Esophagus muscularis mucosa (tissue), 4 donors: ENCODE measurements at regions not wholly inside any gene's neighbourhood (a gene's known extent, or its start where the extent isn't known, plus 50 kb on each side); places are given as distances from the start of the nearest gene placed in this dataset.

Experiments
- DNase-seq: peaks from one replicate; pipeline ENCODE4 v3.0.0-alpha.2; 2017; ENCODE audit errors: extremely low spot score
- H3K27ac ChIP-seq, 4 donors: fragments of 200-600 bp; sonication (generic); replicated peaks in 1 of 4; 1 replicate in 3 of 4; 2 replicates in 1 of 4; pipeline ENCODE4 v1.5.1; 2016 to 2019; ENCODE audit warnings: mild to moderate bottlenecking in 1 of 4
- H3K27me3 ChIP-seq, 4 donors: fragments of 200-600 bp; sonication (generic); one replicate each; pipeline versions ENCODE4 v1.5.1 to v1.6.0; 2016 to 2019
- H3K36me3 ChIP-seq, 4 donors: fragments of 200-600 bp; sonication (generic); one replicate each; pipeline ENCODE4 v1.5.1; 2016 to 2019
- H3K4me1 ChIP-seq, 4 donors: fragments of 200-600 bp; sonication (generic); one replicate each; pipeline ENCODE4 v1.5.1; 2016 to 2019
- H3K4me3 ChIP-seq, 4 donors: fragments of 200-600 bp; sonication (generic); 1 replicate in 2 of 4; 2 replicates in 2 of 4; pipeline ENCODE4 v1.5.1; 2016 to 2019; ENCODE audit warnings: mild to moderate bottlenecking in 4 of 4, moderate library complexity in 1 of 4
- H3K9me3 ChIP-seq, 4 donors: fragments of 200-600 bp; sonication (generic); 1 replicate in 3 of 4; 2 replicates in 1 of 4; pipeline ENCODE4 v1.5.1; 2016 to 2019
- EP300 ChIP-seq: sonication (generic); formaldehyde crosslinking; IDR thresholded peaks from one replicate; pipeline ENCODE4 v1.6.1; 2017; ENCODE audit warnings: antibody characterized with exemption
- POLR2A ChIP-seq: fragments of 450-650 bp; IDR thresholded peaks from one replicate; pipeline ENCODE4 v1.6.1; 2017; ENCODE audit warnings: antibody characterized with exemption, moderate library complexity, mild to moderate bottlenecking, low read depth
- POLR2AphosphoS5 ChIP-seq, 2 donors: sonication (generic); formaldehyde crosslinking; IDR thresholded peaks; one replicate each; pipeline ENCODE4 v1.6.1; 2017; ENCODE audit warnings: antibody characterized with exemption in 2 of 2
- WGBS: methylation state at CpG from one replicate; pipeline ENCODE4 v1.1.5; 2018; 5-methylcytosine and 5-hydroxymethylcytosine counted together
- intact Hi-C: fragments of 100-400 bp; cut with DNase I; formaldehyde crosslinking; loops from one replicate; pipeline ENCODE4 v1.15.1; 2023
- TF ChIP-seq, protein P1 (sequence below), 3 experiments: fragments of 200-600 bp in 2 of 3; fragments of 450-650 bp in 1 of 3; sonication (generic) in 2 of 3; IDR thresholded peaks; one replicate each; pipeline ENCODE4 v1.5.1; 2017 to 2019; ENCODE audit warnings: antibody characterized with exemption in 3 of 3, mild to moderate bottlenecking in 2 of 3, moderate library complexity in 1 of 3

DNA sequence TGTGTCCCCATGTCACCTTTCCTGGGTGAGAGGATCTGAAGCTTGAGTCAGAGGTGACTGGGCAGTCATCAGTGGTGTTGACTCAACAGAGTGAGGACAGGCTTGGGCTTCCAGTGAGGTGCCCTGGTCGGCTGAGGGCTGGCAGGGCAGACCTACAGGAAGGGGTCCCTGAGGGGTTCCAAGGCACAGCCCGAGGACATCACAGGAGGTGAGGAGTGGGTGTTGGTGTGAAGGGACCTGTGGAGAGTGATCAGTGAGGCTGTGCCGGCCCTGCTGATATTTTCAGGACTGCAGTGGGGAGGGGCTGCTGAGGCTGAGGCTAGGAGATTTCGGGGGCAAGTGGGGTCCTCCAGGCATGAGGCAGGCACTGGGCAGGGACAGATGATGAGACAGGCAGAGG lies 545.5 kb downstream of the TCERG1L start:
- TF ChIP-seq POLR2A (no peak), EP300 (no peak), POLR2AphosphoS5 (IDR thresholded peaks at IDR 0.05) (no peak)
- TF ChIP-seq, protein P1, sequence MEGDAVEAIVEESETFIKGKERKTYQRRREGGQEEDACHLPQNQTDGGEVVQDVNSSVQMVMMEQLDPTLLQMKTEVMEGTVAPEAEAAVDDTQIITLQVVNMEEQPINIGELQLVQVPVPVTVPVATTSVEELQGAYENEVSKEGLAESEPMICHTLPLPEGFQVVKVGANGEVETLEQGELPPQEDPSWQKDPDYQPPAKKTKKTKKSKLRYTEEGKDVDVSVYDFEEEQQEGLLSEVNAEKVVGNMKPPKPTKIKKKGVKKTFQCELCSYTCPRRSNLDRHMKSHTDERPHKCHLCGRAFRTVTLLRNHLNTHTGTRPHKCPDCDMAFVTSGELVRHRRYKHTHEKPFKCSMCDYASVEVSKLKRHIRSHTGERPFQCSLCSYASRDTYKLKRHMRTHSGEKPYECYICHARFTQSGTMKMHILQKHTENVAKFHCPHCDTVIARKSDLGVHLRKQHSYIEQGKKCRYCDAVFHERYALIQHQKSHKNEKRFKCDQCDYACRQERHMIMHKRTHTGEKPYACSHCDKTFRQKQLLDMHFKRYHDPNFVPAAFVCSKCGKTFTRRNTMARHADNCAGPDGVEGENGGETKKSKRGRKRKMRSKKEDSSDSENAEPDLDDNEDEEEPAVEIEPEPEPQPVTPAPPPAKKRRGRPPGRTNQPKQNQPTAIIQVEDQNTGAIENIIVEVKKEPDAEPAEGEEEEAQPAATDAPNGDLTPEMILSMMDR (IDR thresholded peaks at IDR 0.05) = no peak
- Histone ChIP-seq H3K27ac (no peak overlapping the region), H3K4me1 (no peaks in the 10 kb centered on the region), H3K36me3 (no peaks in the 10 kb centered on the region), H3K4me3 (no peak overlapping the region), H3K9me3 (peaks cover 0 to 27% (median 11%) of the 10 kb centered on the region in 4 donors), H3K27me3 (peaks cover 0 to 54% (median 0%) of the 10 kb centered on the region in 4 donors)
- intact Hi-C loops = no loop called here
- WGBS = 84% methylated on average over 4 of the region's 4 CpGs
- no peak for DNase-seq

DNA sequence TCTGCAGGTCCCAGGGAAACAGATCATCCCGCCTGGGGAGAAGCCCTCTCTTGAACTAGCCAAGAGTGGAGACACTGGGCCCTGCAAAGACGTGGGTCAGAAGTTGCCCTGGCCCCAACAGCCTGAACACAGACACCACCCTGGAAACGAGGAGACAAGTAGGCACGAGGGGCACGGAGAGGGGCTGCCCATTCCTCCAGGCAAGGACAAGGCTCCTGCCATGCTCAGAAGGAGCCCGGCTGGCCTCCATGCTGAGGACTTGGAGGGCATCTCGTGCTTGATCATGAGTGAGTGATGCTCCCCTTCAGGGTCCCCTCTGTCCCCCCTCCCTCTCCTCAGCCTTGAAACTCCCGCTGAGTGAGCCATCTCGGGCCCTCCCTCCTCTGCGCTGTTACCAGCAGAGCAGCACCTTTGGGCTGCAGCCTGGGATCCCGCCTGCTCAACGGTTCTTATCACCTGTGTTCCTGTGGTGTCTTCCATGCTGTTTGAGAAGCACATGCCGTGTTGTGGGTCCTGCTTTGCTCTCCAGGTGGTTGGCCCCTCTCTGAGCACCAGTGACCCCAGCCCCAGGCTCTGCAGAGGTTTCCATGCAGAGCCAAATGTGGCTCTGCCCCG lies 544.3 kb downstream of the TCERG1L start:
- H3K27me3 ChIP-seq = peaks cover 0 to 53% (median 0%) of the 10 kb centered on the region in 4 donors
- no peaks in the 10 kb centered on the region for H3K4me1 ChIP-seq
- 84% methylated on average over 13 of the region's 14 CpGs for WGBS
- no peak overlapping the region for H3K4me3 ChIP-seq
- no peaks in the 10 kb centered on the region for H3K36me3 ChIP-seq
- H3K9me3 ChIP-seq = peaks cover 0 to 27% (median 11%) of the 10 kb centered on the region in 4 donors
- TF ChIP-seq POLR2AphosphoS5 (IDR thresholded peaks at IDR 0.05) = no peak
- intact Hi-C loops = no loop called here
- no peak for DNase-seq
- H3K27ac ChIP-seq = no peak overlapping the region

DNA sequence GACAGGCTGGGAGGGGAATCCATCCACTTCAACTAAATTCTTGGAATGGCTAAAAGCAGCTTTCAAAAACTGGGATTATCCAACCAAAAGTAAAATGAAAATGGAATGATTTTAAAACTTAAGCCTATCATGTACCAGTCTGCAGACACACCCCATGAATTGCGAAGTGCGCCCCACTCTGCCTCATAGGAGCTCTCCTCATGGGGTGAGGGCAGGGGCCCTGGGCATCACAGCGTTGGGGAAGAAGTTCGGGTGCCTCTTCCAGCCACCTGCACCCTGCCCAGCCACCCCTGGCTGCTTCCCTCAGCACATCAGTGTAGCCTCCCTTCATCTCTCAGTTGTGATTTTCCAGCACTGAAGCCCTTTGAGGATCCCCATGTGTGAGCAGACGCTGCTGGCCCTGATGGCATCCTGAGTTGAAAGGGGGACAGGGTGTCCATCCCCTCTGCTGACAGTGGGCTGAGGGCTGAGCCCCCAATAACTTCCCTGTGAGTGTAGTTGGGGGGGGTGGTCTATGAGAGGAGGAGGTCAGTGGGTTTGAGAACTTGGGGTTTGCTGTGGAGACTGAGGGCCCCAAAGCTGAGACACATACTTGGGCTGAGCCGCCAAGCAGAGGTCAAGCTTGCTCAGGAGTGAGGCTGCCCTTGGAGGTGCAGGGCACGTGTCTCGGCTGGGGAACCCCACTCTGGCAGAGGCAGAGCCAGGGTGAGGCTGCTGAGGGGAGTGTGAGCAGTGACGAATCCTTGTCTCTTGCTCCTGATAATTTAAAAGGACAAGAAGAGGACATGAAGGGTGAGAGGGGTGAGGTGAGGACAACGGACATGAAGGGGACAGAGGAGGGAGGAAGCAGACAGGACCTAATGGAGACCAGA lies 542.1 kb downstream of the TCERG1L start:
- Histone ChIP-seq H3K4me3 (no peak overlapping the region), H3K27me3 (peaks cover 0 to 48% (median 0%) of the 10 kb centered on the region in 4 donors), H3K27ac (no peak overlapping the region), H3K4me1 (no peaks in the 10 kb centered on the region), H3K9me3 (peaks cover 0 to 25% (median 11%) of the 10 kb centered on the region in 4 donors), H3K36me3 (no peaks in the 10 kb centered on the region)
- intact Hi-C loops = no loop called here
- TF ChIP-seq EP300 (no peak), POLR2AphosphoS5 (IDR thresholded peaks at IDR 0.05) (no peak), POLR2A (no peak)
- TF ChIP-seq, protein P1 (IDR thresholded peaks at IDR 0.05) = no peak
- DNase-seq = no peak
- WGBS = 90% methylated on average over 10 of the region's 10 CpGs

DNA sequence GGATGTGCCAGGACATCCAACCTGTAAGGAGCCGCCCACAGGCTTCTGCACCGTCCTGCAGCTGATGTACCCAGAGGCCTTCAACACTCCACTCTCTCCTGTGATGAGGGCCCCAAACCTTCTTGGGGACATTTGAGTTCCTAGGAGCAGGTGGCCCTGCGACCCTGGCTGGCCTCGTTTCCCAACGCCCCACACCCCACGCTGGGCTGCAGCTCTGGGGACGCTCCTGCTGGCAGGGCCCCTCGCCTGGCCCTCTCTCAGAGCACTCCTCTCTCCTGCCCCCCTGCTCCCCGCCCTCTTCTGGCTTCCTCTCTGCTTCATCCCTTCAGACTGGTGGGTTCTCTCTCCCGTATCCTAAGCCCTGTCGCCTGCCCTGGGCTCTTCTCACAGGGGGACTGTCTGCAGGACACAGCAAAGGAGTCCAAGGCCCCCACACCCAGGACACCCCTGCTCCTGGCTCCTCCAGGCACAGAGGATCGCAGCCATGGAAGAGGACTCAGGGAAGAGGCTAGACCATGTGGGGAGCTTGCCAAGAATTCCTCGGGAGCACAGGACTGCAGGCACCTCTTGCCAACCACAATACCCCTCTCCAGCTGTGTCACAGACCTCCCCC lies 541.4 kb downstream of the TCERG1L start:
- DNase-seq = no peak
- H3K36me3 ChIP-seq = no peaks in the 10 kb centered on the region
- TF ChIP-seq EP300 (no peak), POLR2AphosphoS5 (IDR thresholded peaks at IDR 0.05) (no peak), POLR2A (no peak)
- TF ChIP-seq, protein P1 (IDR thresholded peaks at IDR 0.05) = no peak
- intact Hi-C loops = no loop called here
- H3K27me3 ChIP-seq = peaks cover 0 to 55% (median 0%) of the 10 kb centered on the region in 4 donors
- H3K4me3 ChIP-seq = no peak overlapping the region
- peaks cover 0 to 18% (median 11%) of the 10 kb centered on the region in 4 donors for H3K9me3 ChIP-seq
- no peaks in the 10 kb centered on the region for H3K4me1 ChIP-seq
- 84% methylated on average over 12 of the region's 13 CpGs for WGBS
- H3K27ac ChIP-seq = no peak overlapping the region

DNA sequence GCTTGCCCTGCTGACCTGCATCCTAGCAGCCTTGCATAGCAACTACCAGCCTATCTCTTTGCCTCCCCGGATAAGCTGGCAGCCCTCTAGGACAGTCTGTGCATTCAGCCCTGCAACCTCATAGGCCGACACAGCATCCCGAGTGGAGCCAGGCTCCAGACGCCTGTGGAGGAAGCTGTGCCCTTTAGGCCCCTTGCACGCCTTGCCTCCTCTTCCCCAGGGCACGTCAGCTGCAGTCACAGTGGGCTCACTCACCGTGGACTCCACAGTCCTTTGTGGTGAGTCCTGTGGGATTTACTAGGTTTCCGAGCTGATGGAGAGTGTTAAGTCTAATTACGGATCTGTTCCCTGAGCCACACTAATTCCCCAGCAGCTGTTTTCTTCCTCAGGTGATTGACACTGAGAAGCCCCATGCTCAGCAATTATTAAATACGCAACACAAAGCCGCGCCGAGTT lies 540.0 kb downstream of the TCERG1L start:
- no peak for TF ChIP-seq POLR2A
- no peak for TF ChIP-seq POLR2AphosphoS5 (IDR thresholded peaks at IDR 0.05)
- TF ChIP-seq, protein P1 (IDR thresholded peaks at IDR 0.05) = no peak
- no peak for TF ChIP-seq EP300
- H3K36me3 ChIP-seq = no peaks in the 10 kb centered on the region
- H3K4me3 ChIP-seq = no peak overlapping the region
- no peak for DNase-seq
- H3K9me3 ChIP-seq = peaks cover 0 to 15% (median 11%) of the 10 kb centered on the region in 4 donors
- H3K4me1 ChIP-seq = no peaks in the 10 kb centered on the region
- intact Hi-C loops = no loop called here
- WGBS = 40% methylated on average over 12 of the region's 13 CpGs
- H3K27me3 ChIP-seq = peaks cover 0 to 51% (median 0%) of the 10 kb centered on the region in 4 donors
- no peak overlapping the region for H3K27ac ChIP-seq
